ENCODE measurements at regions not wholly inside any gene's neighbourhood (a gene's known extent, or its start where the extent isn't known, plus 50 kb on each side); places are given as distances from the start of the nearest gene placed in this dataset.
A peak's percentile ranks its signal among the peaks of the same experiment; 100 is the strongest.

- TF ChIP-seq, protein P1, sequence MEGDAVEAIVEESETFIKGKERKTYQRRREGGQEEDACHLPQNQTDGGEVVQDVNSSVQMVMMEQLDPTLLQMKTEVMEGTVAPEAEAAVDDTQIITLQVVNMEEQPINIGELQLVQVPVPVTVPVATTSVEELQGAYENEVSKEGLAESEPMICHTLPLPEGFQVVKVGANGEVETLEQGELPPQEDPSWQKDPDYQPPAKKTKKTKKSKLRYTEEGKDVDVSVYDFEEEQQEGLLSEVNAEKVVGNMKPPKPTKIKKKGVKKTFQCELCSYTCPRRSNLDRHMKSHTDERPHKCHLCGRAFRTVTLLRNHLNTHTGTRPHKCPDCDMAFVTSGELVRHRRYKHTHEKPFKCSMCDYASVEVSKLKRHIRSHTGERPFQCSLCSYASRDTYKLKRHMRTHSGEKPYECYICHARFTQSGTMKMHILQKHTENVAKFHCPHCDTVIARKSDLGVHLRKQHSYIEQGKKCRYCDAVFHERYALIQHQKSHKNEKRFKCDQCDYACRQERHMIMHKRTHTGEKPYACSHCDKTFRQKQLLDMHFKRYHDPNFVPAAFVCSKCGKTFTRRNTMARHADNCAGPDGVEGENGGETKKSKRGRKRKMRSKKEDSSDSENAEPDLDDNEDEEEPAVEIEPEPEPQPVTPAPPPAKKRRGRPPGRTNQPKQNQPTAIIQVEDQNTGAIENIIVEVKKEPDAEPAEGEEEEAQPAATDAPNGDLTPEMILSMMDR (IDR thresholded peaks at IDR 0.05; ENCODE audit: low read depth, low read length), result no peak
- TF ChIP-seq MYC (IDR thresholded peaks at IDR 0.05; ENCODE audit: low read depth, low read length), result peak; percentile 49; the same call in 1 of the 2 replicates
Observed at GRCh38 chr5:163914910-163915309, 409.5 kb downstream of the MAT2B start.

All from NB4 (cell line).